ENCODE measurements at regions not wholly inside any gene's neighbourhood (a gene's known extent, or its start where the extent isn't known, plus 50 kb on each side); places are given as distances from the start of the nearest gene placed in this dataset.

- Histone ChIP-seq H3K9me1 (ENCODE audit: insufficient read depth, low read length) (no peaks in the 10 kb centered on the region), H3K23ac (ENCODE audit: low read depth, low read length) (no peak overlapping the region), H3K18ac (ENCODE audit: low read depth, low read length) (no peak overlapping the region), H2BK15ac (ENCODE audit: low read depth, low read length) (no peak overlapping the region), H3K27me3 (ENCODE audit: control insufficient read depth, insufficient read depth, low read length) (no peaks in the 10 kb centered on the region), H3K79me1 (ENCODE audit: low read depth in 1 of 2, low read length in 2 of 2) (no peaks in the 10 kb centered on the region), H2AK9ac (replicated peaks; ENCODE audit: low read depth, low read length, poor library complexity) (no peak overlapping the region), H4K91ac (ENCODE audit: insufficient read depth, low read depth, low read length) (no peak overlapping the region), H2BK5ac (ENCODE audit: low read depth, low read length, poor library complexity, severe bottlenecking) (no peak overlapping the region), H2AFZ (replicated peaks; ENCODE audit: low read length, poor library complexity) (no peak overlapping the region), H3K27ac (ENCODE audit: insufficient read depth, low read length) (no peak overlapping the region), H3K36me3 (ENCODE audit: control insufficient read depth, insufficient read depth, low read length) (no peaks in the 10 kb centered on the region), H3K4me1 (ENCODE audit: control insufficient read depth, insufficient read depth, low read length) (peaks cover 3% of the 10 kb centered on the region; the same call in 1 of the 2 replicates), H3K56ac (ENCODE audit: extremely low read depth, insufficient read depth, low read length) (no peak overlapping the region), H2AK5ac (ENCODE audit: low read depth, low read length) (no peak overlapping the region), H3K14ac (replicated peaks; ENCODE audit: low read depth, low read length) (no peak overlapping the region), H2BK20ac (ENCODE audit: low read depth, low read length) (no peak overlapping the region), H3K4me3 (ENCODE audit: insufficient read depth, low read depth, low read length) (no peak overlapping the region), H4K5ac (ENCODE audit: low read depth, low read length) (no peak overlapping the region), H4K20me1 (ENCODE audit: insufficient read depth, low read length) (no peaks in the 10 kb centered on the region), H3K4ac (ENCODE audit: low read depth, low read length) (no peak overlapping the region), H3K9me3 (ENCODE audit: control insufficient read depth, insufficient read depth, low read length) (peaks cover 4% of the 10 kb centered on the region), H3K4me2 (ENCODE audit: low read depth, low read length) (no peak overlapping the region), H3K9ac (ENCODE audit: low read depth, low read length) (no peak overlapping the region), H2BK120ac (ENCODE audit: low read depth, low read length) (no peak overlapping the region), H4K8ac (ENCODE audit: low read depth in 2 of 2, low read length in 2 of 2) (no peak overlapping the region)
- TF ChIP-seq CHD1 (IDR thresholded peaks at IDR 0.05; ENCODE audit: low read depth, low read length), result no peak
- TF ChIP-seq CTCF (conservative IDR thresholded peaks at IDR 0.05; ENCODE audit: low read depth, low read length), result no peak
- TF ChIP-seq NFE2L2 (IDR thresholded peaks at IDR 0.05; ENCODE audit: low read depth, low read length), result no peak
- TF ChIP-seq BHLHE40 (IDR thresholded peaks at IDR 0.05; ENCODE audit: low read depth, low read length), result no peak
- BruUV-seq (replicated peaks), result no TSS peak
- in situ Hi-C loops (cut with MboI; ENCODE audit: low sequenced_read_pairs), result no loop called here
- ATAC-seq (ENCODE audit: low read depth) (no peak), DNase-seq (no peak)
- ChIA-PET POLR2A (ENCODE audit: unreplicated experiment) (no interaction called here), CTCF (no interaction called here)
- dilution Hi-C loops (cut with HindIII; ENCODE audit: low sequenced_read_pairs, unreplicated experiment), result no loop called here
- no CpG with 5 or more reads among the region's 2 CpGs for WGBS, 2 experiments (ENCODE audit: extremely low coverage in 2 of 2, insufficient read length in 1 of 2)
- intact Hi-C loops (cut with micrococcal nuclease), result no loop called here
These were observed 195.8 kb upstream of the ZFP42 start for GRCh38 chr4:187799735-187800134.
